Effector memory CD8-positive, alpha-beta T cell (primary cell): ENCODE measurements at regions not wholly inside any gene's neighbourhood (a gene's known extent, or its start where the extent isn't known, plus 50 kb on each side); places are given as distances from the start of the nearest gene placed in this dataset.

Experiments used
- ATAC-seq: fragments of 150-1000 bp; cut with Tn5 transposase; replicated peaks from 2 replicates; pipeline ENCODE4 v1.10.0; 2021; ENCODE audit warnings: mild to moderate bottlenecking, moderate library complexity
- DNase-seq, 3 experiments: peaks; one replicate each; pipeline ENCODE4 v3.0.0; 2021
- H3K27ac Mint-ChIP-seq, 2 donors: one replicate each; pipeline ENCODE4 v1.8.0; 2022; ENCODE audit warnings: mild to moderate bottlenecking in 2 of 2, mixed read lengths in 2 of 2, moderate library complexity in 2 of 2
- H3K27me3 Mint-ChIP-seq, 2 donors: one replicate each; pipeline ENCODE4 v1.8.0; 2022; ENCODE audit warnings: mixed read lengths in 2 of 2
- H3K36me3 Mint-ChIP-seq: one replicate; pipeline ENCODE4 v1.8.0; 2022; ENCODE audit warnings: mild to moderate bottlenecking, moderate library complexity, mixed read lengths; ENCODE audit not compliant: insufficient read depth
- H3K4me1 Mint-ChIP-seq, 2 donors: one replicate each; pipeline ENCODE4 v1.8.0; 2022; ENCODE audit warnings: low read depth in 2 of 2, mixed read lengths in 2 of 2
- H3K4me3 Mint-ChIP-seq, 2 donors: one replicate each; pipeline ENCODE4 v1.8.0; 2022; ENCODE audit warnings: mild to moderate bottlenecking in 2 of 2, mixed read lengths in 2 of 2, moderate library complexity in 2 of 2
- H3K9me3 Mint-ChIP-seq, 2 donors: one replicate each; pipeline ENCODE4 v1.8.0; 2022; ENCODE audit warnings: mixed read lengths in 2 of 2

DNA sequence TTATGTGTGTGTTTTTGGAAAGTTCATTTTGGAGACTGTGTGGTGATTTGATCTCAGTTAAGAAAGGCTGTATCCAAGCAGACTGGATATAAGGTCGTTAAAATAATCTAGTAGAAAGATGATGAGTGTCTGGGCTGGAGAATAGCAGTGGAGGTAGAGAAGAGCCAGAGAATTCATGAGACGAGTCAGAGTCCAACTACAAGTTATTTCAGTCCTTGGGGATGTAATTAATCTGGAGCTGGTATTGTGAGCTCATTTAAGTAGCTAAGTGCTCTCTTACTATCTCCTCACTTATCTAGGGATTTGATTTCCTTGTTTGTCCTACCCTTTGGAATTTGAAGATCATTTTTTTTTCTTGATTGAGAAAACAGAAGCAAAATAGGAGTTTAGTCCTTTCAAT, 1219.0 kb upstream of the ADGRL4 start:
- Mint-ChIP-seq H3K4me1 (no peaks in the 10 kb centered on the region), H3K27ac (no peak overlapping the region), H3K36me3 (no peaks in the 10 kb centered on the region), H3K9me3 (peaks cover 9 to 13% of the 10 kb centered on the region in 2 donors), H3K4me3 (no peak overlapping the region), H3K27me3 (no peaks in the 10 kb centered on the region)
- DNase-seq (no peak), ATAC-seq (no peak)

DNA sequence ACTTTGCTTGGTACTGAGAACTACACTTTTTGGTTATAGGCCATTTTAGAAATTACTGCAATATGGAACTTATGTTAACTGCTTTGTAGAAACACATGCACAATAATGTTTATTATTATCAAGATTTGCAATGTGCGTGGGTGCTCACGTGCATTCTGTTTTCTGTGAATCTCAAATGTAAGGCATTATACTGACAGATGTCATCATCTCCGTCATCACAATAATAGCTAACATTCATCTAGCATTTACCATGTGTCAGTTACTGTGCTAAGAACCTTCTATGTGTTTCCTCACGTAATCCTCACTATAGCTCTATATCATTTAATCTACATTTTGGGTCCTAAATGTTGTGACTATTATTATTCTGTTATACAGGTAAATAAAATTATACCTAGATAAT, 1214.8 kb upstream of the ADGRL4 start:
- no peak for ATAC-seq
- no peak for DNase-seq
- Mint-ChIP-seq H3K27ac (no peak overlapping the region), H3K9me3 (peaks cover 9 to 12% of the 10 kb centered on the region in 2 donors), H3K27me3 (no peaks in the 10 kb centered on the region), H3K36me3 (no peaks in the 10 kb centered on the region), H3K4me1 (no peaks in the 10 kb centered on the region), H3K4me3 (no peak overlapping the region)

DNA sequence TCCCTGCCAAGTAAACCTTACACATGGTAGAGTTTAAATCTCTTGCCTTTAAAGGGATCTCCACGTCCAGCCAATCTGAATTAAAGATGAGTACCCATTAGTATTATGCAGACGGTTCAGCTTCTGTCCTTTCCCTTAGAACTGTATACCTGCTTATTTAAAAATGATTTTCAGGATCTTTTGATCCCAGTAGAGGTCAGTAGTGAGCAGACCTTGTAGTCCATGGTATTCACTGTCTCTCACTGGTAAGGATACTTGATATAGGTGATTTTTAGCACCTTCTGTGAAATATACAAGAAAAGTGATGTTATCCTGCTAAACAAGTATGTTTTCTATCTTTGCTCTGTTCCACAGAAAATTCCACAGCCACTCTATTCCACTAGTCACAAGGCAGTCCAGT, 1211.6 kb upstream of the ADGRL4 start:
- Mint-ChIP-seq H3K4me1 (no peaks in the 10 kb centered on the region), H3K27me3 (no peaks in the 10 kb centered on the region), H3K27ac (no peak overlapping the region), H3K36me3 (no peaks in the 10 kb centered on the region), H3K4me3 (no peak overlapping the region), H3K9me3 (peaks cover 6 to 8% of the 10 kb centered on the region in 2 donors)
- DNase-seq (no peak), ATAC-seq (no peak)

DNA sequence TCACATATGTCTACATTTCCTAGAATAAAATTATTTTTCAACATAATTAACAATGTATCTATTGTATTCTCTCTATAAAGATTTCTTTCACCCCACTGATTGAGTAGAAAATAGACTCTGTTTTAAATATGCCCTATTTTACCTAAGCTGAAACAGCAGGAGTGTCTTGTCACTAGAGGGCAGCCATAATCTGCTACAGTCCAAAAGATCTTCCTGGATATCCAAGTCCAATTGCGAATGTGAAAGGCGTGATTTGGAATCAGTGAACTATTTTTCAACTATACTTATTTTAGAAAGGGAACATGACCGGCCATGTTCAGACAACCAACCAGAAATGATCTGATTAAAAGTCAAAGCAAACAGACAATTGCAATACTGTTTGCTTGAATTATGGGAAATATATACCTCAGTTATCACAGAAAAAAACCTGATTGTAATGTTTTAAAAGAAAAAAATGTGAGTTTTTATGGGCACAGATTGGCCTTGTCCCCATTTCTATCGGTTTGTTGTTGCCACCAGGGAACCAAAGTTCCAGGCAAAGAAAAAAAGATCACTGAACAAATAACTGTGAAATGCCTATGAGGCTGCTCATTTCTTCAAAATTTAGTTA, 1211.0 kb upstream of the ADGRL4 start:
- H3K4me1 Mint-ChIP-seq, result no peaks in the 10 kb centered on the region
- DNase-seq, result no peak
- peaks cover 6 to 8% of the 10 kb centered on the region in 2 donors for H3K9me3 Mint-ChIP-seq

DNA sequence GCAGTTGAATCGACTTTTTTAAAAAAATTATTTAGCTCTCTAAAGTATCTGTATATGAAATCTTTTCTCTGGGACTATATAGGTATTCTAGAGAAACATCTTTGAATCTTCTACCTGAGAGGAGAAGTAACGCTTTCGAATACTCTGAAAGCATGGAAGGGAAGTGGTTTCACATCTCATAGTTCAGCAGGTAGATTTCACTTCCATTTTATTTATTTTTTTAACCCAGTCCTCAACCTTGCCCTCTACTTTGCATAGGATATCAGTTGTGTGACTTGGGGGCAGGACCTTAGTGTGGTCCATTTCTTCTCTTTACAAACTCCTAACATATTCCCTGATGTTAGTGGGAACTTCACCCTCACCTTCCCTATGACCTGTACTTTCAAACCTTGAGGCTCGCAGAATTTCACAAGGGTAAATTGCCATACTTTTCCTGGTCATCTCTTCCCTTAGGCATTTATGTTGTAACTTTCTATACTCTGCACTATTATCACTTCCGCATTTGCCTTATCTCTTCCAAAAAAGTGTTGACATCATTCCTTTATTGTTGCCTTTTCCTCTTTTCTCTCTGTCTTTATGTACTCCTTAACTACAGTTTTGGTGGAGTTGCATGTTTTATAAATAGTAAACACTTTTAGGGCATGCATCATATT, 1208.5 kb upstream of the ADGRL4 start:
- no peak overlapping the region for H3K4me3 Mint-ChIP-seq
- H3K36me3 Mint-ChIP-seq, result no peaks in the 10 kb centered on the region
- H3K9me3 Mint-ChIP-seq, result peaks cover 5 to 8% of the 10 kb centered on the region in 2 donors
- H3K27ac Mint-ChIP-seq, result no peak overlapping the region
- no peaks in the 10 kb centered on the region for H3K4me1 Mint-ChIP-seq
- H3K27me3 Mint-ChIP-seq, result no peaks in the 10 kb centered on the region
- ATAC-seq (no peak), DNase-seq (no peak)

More for the DNA sequence above, 1211.0 kb upstream of the ADGRL4 start:
- Mint-ChIP-seq H3K4me3 (no peak overlapping the region), H3K27ac (no peak overlapping the region), H3K36me3 (no peaks in the 10 kb centered on the region), H3K27me3 (no peaks in the 10 kb centered on the region)
- ATAC-seq, result no peak

DNA sequence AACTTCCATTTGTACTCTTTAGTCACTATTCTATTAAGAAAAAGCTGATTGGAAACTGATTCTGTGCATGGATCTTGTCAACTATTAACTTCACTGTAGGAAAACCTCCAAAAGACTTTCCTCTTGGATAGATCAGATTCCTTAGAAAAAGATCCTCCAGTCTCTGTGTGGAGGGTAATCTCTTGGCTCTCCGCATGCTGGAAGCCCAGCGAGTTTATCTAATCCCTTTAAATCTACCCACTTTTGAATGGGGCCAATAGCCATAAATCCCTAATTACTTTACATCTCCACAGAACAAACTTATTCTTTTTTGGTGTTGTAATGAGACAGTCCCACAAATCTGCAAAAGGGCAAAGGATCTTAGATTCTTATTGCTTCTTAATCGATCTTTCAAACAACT, 1206.4 kb upstream of the ADGRL4 start:
- no peak overlapping the region for H3K4me3 Mint-ChIP-seq
- H3K4me1 Mint-ChIP-seq, result no peaks in the 10 kb centered on the region
- DNase-seq, result no peak
- no peak for ATAC-seq
- H3K9me3 Mint-ChIP-seq, result peaks cover 1 to 8% of the 10 kb centered on the region in 2 donors
- H3K36me3 Mint-ChIP-seq, result no peaks in the 10 kb centered on the region
- no peaks in the 10 kb centered on the region for H3K27me3 Mint-ChIP-seq
- no peak overlapping the region for H3K27ac Mint-ChIP-seq

DNA sequence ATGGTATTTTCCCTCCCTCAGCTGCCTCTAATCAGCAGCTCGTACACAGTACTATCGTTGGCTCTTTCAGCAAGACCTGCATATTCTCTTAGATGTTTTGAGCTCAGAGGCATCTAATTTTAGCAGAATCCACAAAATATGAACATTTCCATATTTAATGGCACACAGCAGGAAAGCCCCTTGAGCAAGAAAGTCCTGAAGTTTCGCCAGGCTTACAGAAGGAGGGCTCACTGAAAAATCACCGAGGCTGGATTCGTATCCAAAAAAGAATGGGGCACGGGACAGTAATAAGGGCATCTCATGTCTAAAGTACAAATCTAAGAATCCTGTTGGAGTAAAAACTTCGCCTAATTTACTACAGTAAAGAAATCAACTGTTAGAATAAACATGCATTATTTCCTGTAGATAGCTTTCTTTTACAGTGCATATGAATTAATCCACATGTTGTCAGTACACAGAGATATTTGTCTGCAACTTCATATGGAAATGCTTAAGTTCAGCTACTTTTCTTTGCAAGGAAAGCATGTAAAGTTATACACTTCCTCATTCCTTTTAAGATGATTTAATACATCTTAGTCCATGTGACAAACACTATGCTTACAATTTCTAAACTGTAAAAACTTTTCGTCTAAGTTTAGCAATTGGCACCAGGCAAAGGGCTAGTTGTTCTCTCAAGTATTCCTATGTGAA, 1205.3 kb upstream of the ADGRL4 start:
- no peak overlapping the region for H3K27ac Mint-ChIP-seq
- ATAC-seq, result no peak
- H3K36me3 Mint-ChIP-seq, result no peaks in the 10 kb centered on the region
- no peaks in the 10 kb centered on the region for H3K27me3 Mint-ChIP-seq
- no peak overlapping the region for H3K4me3 Mint-ChIP-seq
- H3K4me1 Mint-ChIP-seq, result no peaks in the 10 kb centered on the region
- no peak for DNase-seq
- peaks cover 1 to 8% of the 10 kb centered on the region in 2 donors for H3K9me3 Mint-ChIP-seq

DNA sequence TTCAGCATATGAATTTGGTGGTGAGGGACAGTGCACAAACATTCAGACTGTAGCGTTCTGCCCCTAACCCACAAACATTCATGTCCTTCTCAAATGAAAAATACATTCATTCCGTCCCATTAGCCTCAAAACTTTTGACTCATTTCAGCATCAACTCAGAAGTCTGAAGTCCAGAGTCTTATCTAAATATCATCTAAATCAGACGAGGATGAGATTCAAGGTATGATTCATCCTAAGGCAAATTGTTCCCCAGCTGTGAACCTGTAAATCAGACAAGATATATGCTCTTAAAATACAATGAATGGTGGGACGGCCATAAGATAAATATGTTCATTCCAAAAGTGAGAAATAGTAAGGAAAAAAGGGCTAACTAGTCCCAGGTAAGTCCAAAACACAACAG, 1195.6 kb upstream of the ADGRL4 start:
- Mint-ChIP-seq H3K9me3 (peaks cover 8 to 13% of the 10 kb centered on the region in 2 donors), H3K27ac (no peak overlapping the region), H3K4me3 (no peak overlapping the region), H3K36me3 (no peaks in the 10 kb centered on the region), H3K4me1 (no peaks in the 10 kb centered on the region), H3K27me3 (no peaks in the 10 kb centered on the region)
- no peak for ATAC-seq
- no peak for DNase-seq

DNA sequence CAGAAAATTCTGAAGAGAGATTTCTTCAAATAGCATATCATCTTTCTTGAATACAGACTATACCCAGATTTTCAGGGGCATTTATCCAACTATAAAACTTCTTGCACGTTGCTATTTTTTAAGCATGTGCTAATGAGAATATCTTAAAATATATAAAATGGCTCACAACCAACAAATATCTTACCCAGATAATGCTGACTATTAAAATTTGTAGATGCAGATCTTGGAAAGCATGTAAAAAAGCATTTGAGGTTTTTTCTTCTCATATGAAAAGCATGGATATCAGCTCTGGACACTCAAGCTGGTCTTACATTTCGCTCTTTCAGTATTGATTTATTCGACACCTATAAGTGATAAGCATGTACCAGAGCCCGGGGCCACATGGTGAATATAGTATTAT, 1187.7 kb upstream of the ADGRL4 start:
- Mint-ChIP-seq H3K27ac (no peak overlapping the region), H3K9me3 (peaks cover 0 to 5% of the 10 kb centered on the region in 2 donors)

DNA sequence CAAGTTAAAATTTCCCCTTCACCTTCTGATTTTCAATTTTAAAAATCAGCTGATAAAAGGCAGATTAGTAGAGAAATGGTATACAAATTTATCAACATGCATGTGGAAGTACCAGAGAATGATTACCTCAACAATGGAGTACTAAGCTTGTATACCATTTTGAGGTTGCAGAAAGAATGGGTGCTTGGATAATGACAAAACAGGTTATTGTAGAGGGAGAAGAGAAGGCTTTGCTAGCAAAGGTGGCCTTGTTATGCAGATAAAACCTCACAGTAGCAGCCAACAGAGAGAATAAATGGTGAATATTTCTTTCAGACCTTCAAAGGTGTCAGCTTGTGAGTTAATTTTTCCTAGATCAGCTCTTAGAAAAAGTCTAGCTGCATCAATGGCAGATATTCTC, 1174.9 kb upstream of the ADGRL4 start:
- ATAC-seq, result no peak
- Mint-ChIP-seq H3K4me3 (no peak overlapping the region), H3K27ac (no peak overlapping the region), H3K36me3 (no peaks in the 10 kb centered on the region), H3K9me3 (peaks cover 2 to 5% of the 10 kb centered on the region in 2 donors), H3K4me1 (no peaks in the 10 kb centered on the region), H3K27me3 (no peaks in the 10 kb centered on the region)
- DNase-seq, result no peak

More for the DNA sequence above, 1187.7 kb upstream of the ADGRL4 start:
- Mint-ChIP-seq H3K27me3 (no peaks in the 10 kb centered on the region), H3K4me1 (no peaks in the 10 kb centered on the region), H3K4me3 (no peak overlapping the region), H3K36me3 (no peaks in the 10 kb centered on the region)
- DNase-seq (no peak), ATAC-seq (no peak)

DNA sequence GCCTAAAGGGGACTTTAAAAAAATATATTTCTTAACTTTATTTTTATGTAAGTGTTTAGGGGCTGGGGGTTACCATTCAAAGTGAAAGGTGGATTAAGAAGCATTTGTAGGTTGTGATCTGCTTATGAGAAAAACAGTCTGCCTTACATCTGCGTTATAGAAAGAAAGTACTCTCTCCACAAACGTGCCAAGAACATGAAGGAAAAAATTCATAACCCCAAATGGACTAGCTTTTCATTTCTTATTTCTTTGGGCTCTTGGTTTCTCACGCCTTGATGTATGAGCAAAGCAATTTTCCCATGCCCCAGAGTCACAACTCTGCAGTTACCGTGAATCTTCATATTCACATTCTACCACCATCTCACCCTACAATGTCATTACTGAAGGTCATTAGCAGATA, 1165.1 kb upstream of the ADGRL4 start:
- Mint-ChIP-seq H3K36me3 (no peaks in the 10 kb centered on the region), H3K4me1 (no peaks in the 10 kb centered on the region), H3K27ac (no peak overlapping the region), H3K9me3 (peaks cover 7 to 24% of the 10 kb centered on the region in 2 donors), H3K4me3 (no peak overlapping the region), H3K27me3 (no peaks in the 10 kb centered on the region)
- ATAC-seq, result no peak
- DNase-seq, result no peak

DNA sequence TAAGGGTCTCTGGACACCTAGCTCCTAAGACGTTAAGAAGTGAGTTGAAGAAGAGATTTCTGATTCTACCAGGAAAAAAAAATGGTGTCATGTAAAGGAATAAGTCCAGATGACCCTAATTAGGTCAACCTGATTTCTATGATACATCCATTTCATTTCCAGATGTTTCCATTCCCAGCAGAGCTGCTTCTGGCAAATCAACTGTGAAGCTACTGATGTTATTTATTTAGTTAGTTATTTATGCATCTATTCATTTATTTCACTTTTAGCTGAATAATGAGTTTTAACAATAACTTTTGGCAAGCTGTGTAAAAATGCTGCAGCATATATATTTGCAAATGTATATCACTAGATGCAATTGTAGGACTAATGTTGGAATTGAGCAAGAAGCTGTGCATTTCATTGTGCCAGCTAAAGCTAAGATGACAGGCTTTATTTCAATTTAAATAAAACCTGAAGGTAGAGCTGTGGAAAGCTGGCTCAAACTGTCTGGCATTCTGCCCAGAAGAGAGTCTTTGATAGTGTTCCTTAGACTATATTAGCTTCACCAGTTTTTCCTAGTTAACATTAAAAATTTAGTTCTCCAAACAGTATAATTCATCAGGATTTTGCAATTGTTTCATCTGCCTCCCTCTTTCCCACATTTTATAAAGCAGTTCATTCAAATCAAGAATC, 1164.4 kb upstream of the ADGRL4 start:
- no peak for DNase-seq
- Mint-ChIP-seq H3K27ac (no peak overlapping the region), H3K9me3 (peaks cover 7 to 17% of the 10 kb centered on the region in 2 donors), H3K36me3 (no peaks in the 10 kb centered on the region), H3K4me1 (no peaks in the 10 kb centered on the region), H3K4me3 (no peak overlapping the region), H3K27me3 (no peaks in the 10 kb centered on the region)
- no peak for ATAC-seq

DNA sequence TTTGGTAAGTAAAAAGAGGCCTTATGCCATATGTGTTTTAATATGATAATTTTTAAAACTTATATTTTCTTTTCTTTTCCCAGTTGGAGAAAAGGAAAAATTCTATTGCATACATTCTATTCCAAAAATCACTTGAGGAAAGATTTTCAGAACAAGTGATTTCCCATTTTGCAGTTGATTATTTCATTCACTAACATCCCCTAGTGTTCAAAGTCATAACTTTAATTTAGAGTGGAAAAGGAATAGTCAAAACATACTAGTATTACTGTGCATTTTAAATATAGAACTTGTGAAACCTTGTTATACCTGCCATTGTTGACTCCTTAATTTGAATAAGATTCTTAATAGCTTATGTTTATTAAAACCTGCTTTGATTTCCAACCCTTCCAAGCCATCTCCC, 1157.6 kb upstream of the ADGRL4 start:
- H3K27me3 Mint-ChIP-seq, result no peaks in the 10 kb centered on the region
- no peaks in the 10 kb centered on the region for H3K4me1 Mint-ChIP-seq
- peaks cover 5 to 9% of the 10 kb centered on the region in 2 donors for H3K9me3 Mint-ChIP-seq
- no peak overlapping the region for H3K4me3 Mint-ChIP-seq
- no peaks in the 10 kb centered on the region for H3K36me3 Mint-ChIP-seq
- no peak for DNase-seq
- no peak for ATAC-seq
- no peak overlapping the region for H3K27ac Mint-ChIP-seq
